SHP77 (cell line): ENCODE measurements at regions not wholly inside any gene's neighbourhood (a gene's known extent, or its start where the extent isn't known, plus 50 kb on each side); places are given as distances from the start of the nearest gene placed in this dataset.

Source experiments
- DNase-seq, 2 experiments: peaks; one replicate each; lab custom pipeline; 2025; lab: John Stamatoyannopoulos, UW

DNA sequence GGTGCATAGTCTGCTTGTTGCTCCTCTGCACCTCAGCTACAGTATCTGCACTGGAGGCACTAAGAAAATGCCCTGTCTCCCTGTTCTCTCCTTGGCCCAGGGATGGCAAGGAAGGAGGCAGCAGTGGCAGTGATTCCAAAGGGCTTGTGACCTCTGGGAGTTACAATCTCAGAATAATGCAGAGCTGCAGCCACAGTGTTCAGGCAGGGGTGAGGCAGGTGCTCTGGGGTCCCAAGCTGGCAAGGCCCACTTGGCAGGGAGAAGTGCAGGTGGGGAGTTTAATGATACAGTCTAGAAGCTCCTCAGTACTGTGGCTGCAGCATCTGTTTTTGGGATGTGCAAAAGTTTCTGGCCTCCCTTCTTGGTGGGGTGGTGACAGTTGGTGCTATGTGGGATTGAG, 456.4 kb downstream of the CCSER2 start:
- no peak for DNase-seq

GRCh38 chr10:84789026-84789425, 460.6 kb downstream of the CCSER2 start:
- no peak for DNase-seq

- no peak for DNase-seq
These were observed 469.9 kb downstream of the CCSER2 start for GRCh38 chr10:84798312-84798711.

DNA sequence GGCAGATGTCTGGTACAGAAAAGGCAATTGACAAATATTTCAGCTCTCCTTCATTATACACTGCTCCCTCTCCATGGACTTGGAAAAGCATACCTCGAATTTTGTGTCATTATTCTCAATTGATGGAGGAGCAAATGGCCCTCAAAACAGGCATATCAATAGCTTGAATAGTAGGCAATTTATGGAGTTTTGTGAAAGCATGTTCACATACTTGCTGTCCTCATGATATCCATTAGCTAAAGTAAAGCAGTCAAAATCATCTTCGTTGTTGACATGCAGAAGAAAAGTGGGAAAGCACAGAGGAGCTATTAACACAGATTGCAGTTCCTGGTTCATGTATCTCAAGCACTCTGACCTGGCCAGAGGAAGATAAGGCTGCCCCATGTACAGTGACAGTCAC, 472.8 kb downstream of the CCSER2 start:
- DNase-seq = no peak

DNA sequence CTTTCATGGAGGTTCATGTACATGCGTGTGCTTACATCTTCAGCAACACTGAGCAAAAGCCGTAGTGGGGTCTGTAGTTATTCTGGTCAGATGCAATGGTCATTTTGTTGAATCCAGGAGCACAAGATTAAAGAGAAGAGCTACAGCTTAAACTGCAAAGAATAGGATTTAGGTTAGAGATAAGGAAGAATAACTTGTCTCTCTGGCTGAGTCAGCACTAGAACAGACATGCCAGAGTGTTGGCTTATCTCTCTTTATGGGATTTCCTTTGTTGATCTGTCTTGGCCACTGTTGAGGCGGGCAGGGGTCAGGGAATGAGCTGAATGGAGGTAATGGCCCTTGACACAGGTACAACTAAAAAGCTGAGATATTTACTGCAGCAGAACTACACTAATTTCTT, 473.5 kb downstream of the CCSER2 start:
- DNase-seq = no peak

DNA sequence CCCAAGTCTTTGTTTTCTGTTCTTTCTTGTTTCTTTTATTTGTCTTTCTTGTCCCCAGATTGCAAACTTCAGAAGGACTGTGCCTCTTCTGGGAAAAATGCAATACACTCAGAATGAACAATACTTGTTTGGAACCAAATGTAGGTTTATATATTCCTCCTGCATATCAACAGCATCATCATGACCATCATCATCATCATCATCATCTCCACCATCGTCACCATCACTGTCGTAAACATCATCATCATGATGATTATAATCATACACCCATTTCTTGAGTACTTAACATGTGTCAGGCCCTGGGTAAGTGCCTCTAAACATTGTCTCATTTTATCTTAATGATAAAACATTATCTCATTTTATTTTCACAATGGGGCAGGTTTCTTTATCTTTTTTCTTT, 476.8 kb downstream of the CCSER2 start:
- no peak for DNase-seq

- DNase-seq = no peak
These were observed 482.7 kb downstream of the CCSER2 start for GRCh38 chr10:84811113-84811512.

GRCh38 chr10:84818961-84819360, 490.6 kb downstream of the CCSER2 start:
- DNase-seq = no peak

GRCh38 chr10:84820120-84820519, 491.7 kb downstream of the CCSER2 start:
- DNase-seq = peak in 1 of 2 experiments; percentile 1

DNA sequence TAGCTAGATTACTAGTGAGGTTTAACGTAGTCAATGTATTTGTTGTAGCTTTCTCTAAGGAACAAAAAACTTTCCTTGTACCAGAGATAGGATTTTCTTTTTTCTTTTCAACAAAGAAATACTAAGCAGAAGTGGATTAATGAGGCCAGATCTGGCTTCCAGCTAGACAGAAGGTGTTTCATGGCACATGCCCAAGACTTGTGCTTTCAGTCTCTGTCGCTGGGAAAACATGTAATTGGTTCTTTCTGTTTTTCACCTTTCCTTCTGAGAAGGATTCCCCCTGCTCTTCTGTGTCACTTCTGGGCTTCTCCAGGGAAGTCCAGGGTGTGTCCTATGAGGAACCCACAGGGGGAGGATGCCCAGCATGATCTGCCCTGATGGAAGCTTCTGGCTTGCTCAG, 492.2 kb downstream of the CCSER2 start:
- DNase-seq = no peak

DNA sequence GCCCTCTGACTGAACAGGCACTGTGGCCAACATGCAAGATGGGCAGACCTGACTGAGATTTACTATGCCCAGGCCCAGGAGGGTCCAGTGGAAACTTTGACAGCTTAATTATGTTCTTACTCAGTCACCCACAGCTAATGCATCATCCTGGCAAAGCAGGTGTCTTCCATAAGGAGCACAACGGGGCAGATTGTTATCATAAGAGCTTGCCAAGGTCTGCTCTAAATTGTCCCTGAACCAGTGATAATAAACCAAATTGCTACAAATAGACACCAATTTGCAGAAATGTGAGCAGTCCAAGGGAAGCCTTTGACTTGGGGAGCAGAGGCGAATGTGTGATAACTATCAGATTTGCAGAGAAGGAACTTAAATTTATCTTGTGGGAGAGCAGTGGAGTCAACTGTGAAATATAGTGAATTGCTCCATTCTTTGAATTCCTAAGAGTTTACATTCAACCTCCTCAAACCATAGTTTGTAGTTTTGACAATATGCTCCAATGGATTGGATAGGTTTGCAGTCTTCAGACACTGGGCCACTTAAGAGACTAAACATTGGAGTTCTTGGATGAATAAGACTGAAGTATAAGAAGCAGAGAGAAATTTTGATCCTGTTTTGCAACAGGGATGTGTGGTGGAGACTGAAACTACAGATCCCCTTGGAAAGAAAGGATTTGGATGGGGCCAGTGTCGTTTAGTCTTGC, 494.7 kb downstream of the CCSER2 start:
- DNase-seq = no peak

- DNase-seq = no peak
These were observed 496.1 kb downstream of the CCSER2 start for GRCh38 chr10:84824525-84824924.

DNA sequence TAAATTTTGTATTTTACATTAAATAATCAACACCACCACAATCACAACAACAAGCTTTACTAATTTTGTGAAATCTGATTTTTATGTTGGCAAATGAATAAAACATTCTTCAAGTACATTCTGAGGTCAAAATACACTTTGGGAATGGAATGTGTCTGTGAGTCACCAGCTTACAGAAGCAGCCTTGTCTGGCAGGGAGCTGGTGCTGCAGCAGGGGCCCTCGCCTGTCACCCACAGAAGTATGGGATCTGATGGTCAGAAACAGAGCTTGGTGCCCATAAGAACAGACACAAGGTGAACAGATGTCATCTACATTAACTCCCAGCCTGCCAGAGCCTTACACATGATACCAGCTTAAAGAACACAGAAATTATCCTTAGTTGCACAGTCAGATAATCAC, 496.9 kb downstream of the CCSER2 start:
- DNase-seq = no peak

DNA sequence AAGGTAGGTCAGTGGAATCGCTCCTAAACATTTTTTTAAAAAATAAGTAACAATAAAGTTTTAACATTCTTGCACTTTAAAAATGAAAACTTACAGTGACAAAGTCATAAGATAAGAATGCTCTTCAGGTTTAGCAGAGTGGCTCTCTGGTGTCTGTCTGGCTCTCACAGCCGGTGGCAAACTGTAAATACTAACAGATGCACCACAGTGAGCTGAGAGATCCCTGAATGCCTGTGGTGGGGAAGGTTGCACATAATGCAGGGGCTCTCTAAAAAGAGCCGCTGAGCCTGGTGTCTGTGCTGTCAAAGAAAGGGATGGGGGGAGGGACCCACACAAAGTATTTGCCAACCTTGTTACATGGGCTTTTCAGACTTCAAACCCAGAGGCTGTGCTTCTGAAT, 498.3 kb downstream of the CCSER2 start:
- no peak for DNase-seq

GRCh38 chr10:84829131-84829530, 500.7 kb downstream of the CCSER2 start:
- no peak for DNase-seq

GRCh38 chr10:84837041-84837812, 508.8 kb downstream of the CCSER2 start:
- no peak for DNase-seq

- no peak for DNase-seq
These were observed 509.5 kb downstream of the CCSER2 start for GRCh38 chr10:84837877-84838276.

- DNase-seq = no peak
These were observed 510.5 kb downstream of the CCSER2 start for GRCh38 chr10:84838851-84839250.

- no peak for DNase-seq
These were observed 514.2 kb downstream of the CCSER2 start for GRCh38 chr10:84842593-84842992.

DNA sequence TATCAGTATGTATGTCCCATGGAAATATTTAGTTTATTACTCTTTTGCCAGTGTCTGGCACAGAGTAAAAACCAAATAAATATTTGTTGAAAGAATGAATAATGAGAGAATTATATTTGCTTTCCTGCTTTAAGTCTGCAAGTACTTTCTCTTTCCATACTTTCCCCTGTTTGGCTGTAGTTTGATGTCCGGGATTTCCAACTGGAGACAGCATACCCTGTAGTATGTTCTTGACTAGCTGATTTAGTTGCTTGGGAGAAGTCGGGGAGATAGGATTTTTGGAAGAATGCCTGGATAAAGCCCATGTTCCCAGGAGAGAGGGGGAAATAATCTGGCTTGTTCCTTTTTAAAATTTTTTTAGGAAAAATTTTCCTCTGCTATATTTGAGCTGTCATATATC, 516.1 kb downstream of the CCSER2 start:
- DNase-seq = no peak

- DNase-seq = peak; percentile 1 to 18
These were observed 517.4 kb downstream of the CCSER2 start for GRCh38 chr10:84845628-84846261.

GRCh38 chr10:84846658-84847316, 518.4 kb downstream of the CCSER2 start:
- DNase-seq = no peak

- DNase-seq = no peak
These were observed 520.6 kb downstream of the CCSER2 start for GRCh38 chr10:84848967-84849366.
